ENCODE measurements at regions not wholly inside any gene's neighbourhood (a gene's known extent, or its start where the extent isn't known, plus 50 kb on each side); places are given as distances from the start of the nearest gene placed in this dataset.

DNA sequence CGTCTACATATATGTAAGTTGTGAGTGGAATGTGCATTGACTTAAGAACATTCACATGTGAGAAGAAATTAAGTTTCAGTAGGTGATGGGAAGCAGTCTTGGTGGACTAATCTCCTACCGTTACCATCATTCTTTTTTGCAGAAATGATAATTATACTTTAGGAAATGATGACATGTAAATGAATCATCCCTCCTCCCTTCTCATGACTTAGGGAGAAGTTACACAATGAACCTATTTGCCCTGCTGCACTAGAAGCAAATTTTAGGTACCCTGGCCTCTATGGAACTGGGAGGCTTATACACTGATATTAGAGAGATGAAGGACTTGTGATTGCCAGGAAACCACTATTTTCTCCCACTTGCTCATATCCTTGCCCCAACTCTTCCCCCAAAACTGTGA is 214.2 kb downstream of the CALCRL start:
- Histone ChIP-seq H3K9ac (no peak overlapping the region), H3K79me2 (ENCODE audit: low read depth) (no peaks in the 10 kb centered on the region), H3K4me3 (no peak overlapping the region), H2AFZ (replicated peaks) (no peak overlapping the region), H4K20me1 (ENCODE audit: low read depth) (no peaks in the 10 kb centered on the region), H3K27ac (no peak overlapping the region), H3K9me3 (ENCODE audit: low read depth) (no peaks in the 10 kb centered on the region), H3K4me1 (no peaks in the 10 kb centered on the region), H3K36me3 (no peaks in the 10 kb centered on the region), H3K27me3 (no peaks in the 10 kb centered on the region), H3F3A (ENCODE audit: low read depth) (no peaks in the 10 kb centered on the region), H3K4me2 (no peak overlapping the region)
- H3K4me3 Mint-ChIP-seq: no peak overlapping the region
- no peaks in the 10 kb centered on the region for H3K27me3 Mint-ChIP-seq (ENCODE audit: insufficient read depth, low read depth)
- no peaks in the 10 kb centered on the region for H3K36me3 Mint-ChIP-seq
- no peak overlapping the region for H3K27ac Mint-ChIP-seq
- no peak for DNase-seq (ENCODE audit: low spot score)
- H3K9me3 Mint-ChIP-seq: peaks cover 2% of the 10 kb centered on the region
- H3K4me1 Mint-ChIP-seq: no peaks in the 10 kb centered on the region
- TF ChIP-seq EZH2phosphoT487 (IDR thresholded peaks at IDR 0.05) (no peak), EZH2 (IDR thresholded peaks at IDR 0.05) (no peak)
- TF ChIP-seq, protein P1, sequence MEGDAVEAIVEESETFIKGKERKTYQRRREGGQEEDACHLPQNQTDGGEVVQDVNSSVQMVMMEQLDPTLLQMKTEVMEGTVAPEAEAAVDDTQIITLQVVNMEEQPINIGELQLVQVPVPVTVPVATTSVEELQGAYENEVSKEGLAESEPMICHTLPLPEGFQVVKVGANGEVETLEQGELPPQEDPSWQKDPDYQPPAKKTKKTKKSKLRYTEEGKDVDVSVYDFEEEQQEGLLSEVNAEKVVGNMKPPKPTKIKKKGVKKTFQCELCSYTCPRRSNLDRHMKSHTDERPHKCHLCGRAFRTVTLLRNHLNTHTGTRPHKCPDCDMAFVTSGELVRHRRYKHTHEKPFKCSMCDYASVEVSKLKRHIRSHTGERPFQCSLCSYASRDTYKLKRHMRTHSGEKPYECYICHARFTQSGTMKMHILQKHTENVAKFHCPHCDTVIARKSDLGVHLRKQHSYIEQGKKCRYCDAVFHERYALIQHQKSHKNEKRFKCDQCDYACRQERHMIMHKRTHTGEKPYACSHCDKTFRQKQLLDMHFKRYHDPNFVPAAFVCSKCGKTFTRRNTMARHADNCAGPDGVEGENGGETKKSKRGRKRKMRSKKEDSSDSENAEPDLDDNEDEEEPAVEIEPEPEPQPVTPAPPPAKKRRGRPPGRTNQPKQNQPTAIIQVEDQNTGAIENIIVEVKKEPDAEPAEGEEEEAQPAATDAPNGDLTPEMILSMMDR (IDR thresholded peaks at IDR 0.05): no peak

DNA sequence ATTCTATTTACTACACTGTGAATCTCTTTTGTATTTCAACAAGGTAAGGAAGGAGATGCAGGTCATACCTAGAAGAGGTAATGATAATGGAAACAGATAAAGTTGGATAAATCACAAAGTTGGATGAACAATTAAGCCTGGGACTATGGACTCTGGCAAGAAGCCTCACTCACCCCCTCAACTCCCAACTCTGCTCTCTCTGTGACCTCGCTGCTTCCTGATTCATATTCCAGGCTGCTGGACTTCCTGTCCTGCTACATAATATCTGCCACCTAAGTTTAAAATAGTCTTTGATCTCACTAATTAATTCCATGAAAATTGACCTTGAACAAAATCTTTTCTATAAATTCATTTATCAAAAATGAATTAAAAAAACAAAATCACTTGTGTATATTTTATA is 215.3 kb downstream of the CALCRL start:
- Mint-ChIP-seq H3K27me3 (ENCODE audit: insufficient read depth, low read depth) (no peaks in the 10 kb centered on the region), H3K4me1 (no peaks in the 10 kb centered on the region), H3K4me3 (no peak overlapping the region), H3K9me3 (peaks cover 2% of the 10 kb centered on the region), H3K36me3 (no peaks in the 10 kb centered on the region), H3K27ac (no peak overlapping the region)
- DNase-seq (ENCODE audit: low spot score): no peak
- Histone ChIP-seq H3K4me3 (no peak overlapping the region), H3K36me3 (no peaks in the 10 kb centered on the region), H3K27me3 (no peaks in the 10 kb centered on the region), H3K79me2 (ENCODE audit: low read depth) (no peaks in the 10 kb centered on the region), H4K20me1 (ENCODE audit: low read depth) (no peaks in the 10 kb centered on the region), H3F3A (ENCODE audit: low read depth) (no peaks in the 10 kb centered on the region), H3K4me2 (no peak overlapping the region), H3K27ac (no peak overlapping the region), H3K9ac (no peak overlapping the region), H2AFZ (replicated peaks) (no peak overlapping the region), H3K4me1 (no peaks in the 10 kb centered on the region), H3K9me3 (ENCODE audit: low read depth) (no peaks in the 10 kb centered on the region)
- no peak for TF ChIP-seq EZH2 (IDR thresholded peaks at IDR 0.05)
- TF ChIP-seq, protein P1 (IDR thresholded peaks at IDR 0.05): no peak

DNA sequence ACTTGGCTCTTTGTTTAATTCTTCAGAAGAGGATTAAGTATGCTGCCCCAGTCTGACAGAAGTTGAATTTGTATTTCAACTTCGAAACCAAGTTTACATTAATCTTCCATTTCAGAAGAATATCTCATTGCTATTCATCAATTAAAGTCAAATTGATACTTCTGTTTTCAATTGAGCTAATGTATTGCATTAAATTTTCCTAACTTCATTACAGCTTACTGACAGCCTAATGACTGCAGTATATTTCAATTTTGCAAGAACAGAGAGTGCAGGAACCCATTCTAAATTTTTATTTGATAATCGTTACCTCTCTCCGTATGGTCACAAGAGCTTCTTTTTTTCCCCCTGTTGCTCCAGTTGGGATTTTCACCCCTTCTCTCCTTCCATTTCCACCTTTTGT is 218.0 kb downstream of the CALCRL start:
- no peak overlapping the region for H3K4me3 ChIP-seq
- no peak for DNase-seq (ENCODE audit: low spot score)
- no peak overlapping the region for H3K4me2 ChIP-seq
- H4K20me1 ChIP-seq (ENCODE audit: low read depth): no peaks in the 10 kb centered on the region
- no peaks in the 10 kb centered on the region for H3K9me3 ChIP-seq (ENCODE audit: low read depth)
- H3K27me3 Mint-ChIP-seq (ENCODE audit: insufficient read depth, low read depth): no peaks in the 10 kb centered on the region
- H3K27me3 ChIP-seq: no peaks in the 10 kb centered on the region
- peaks cover 6% of the 10 kb centered on the region for H3K9me3 Mint-ChIP-seq
- H3K4me1 Mint-ChIP-seq: peaks cover 9% of the 10 kb centered on the region
- TF ChIP-seq, protein P1 (IDR thresholded peaks at IDR 0.05): no peak
- TF ChIP-seq EZH2 (IDR thresholded peaks at IDR 0.05): no peak
- no peak for TF ChIP-seq EZH2phosphoT487 (IDR thresholded peaks at IDR 0.05)
- H3K27ac Mint-ChIP-seq: no peak overlapping the region
- no peaks in the 10 kb centered on the region for H3K36me3 Mint-ChIP-seq
- H3K4me1 ChIP-seq: no peaks in the 10 kb centered on the region
- H3K36me3 ChIP-seq: no peaks in the 10 kb centered on the region
- no peak overlapping the region for H3K4me3 Mint-ChIP-seq
- no peaks in the 10 kb centered on the region for H3F3A ChIP-seq (ENCODE audit: low read depth)
- no peaks in the 10 kb centered on the region for H3K79me2 ChIP-seq (ENCODE audit: low read depth)
- H3K9ac ChIP-seq: no peak overlapping the region
- H2AFZ ChIP-seq (replicated peaks): no peak overlapping the region
- H3K27ac ChIP-seq: no peak overlapping the region

- H3F3A ChIP-seq (ENCODE audit: low read depth): no peaks in the 10 kb centered on the region
- no peak overlapping the region for H3K4me3 ChIP-seq
- no peaks in the 10 kb centered on the region for H3K27me3 ChIP-seq
- Mint-ChIP-seq H3K4me3 (no peak overlapping the region), H3K4me1 (peaks cover 18% of the 10 kb centered on the region), H3K27me3 (ENCODE audit: insufficient read depth, low read depth) (no peaks in the 10 kb centered on the region), H3K36me3 (no peaks in the 10 kb centered on the region), H3K27ac (no peak overlapping the region), H3K9me3 (peaks cover 14% of the 10 kb centered on the region)
- no peaks in the 10 kb centered on the region for H4K20me1 ChIP-seq (ENCODE audit: low read depth)
- H3K9me3 ChIP-seq (ENCODE audit: low read depth): no peaks in the 10 kb centered on the region
- H2AFZ ChIP-seq (replicated peaks): no peak overlapping the region
- H3K27ac ChIP-seq: no peak overlapping the region
- H3K79me2 ChIP-seq (ENCODE audit: low read depth): no peaks in the 10 kb centered on the region
- no peak for DNase-seq (ENCODE audit: low spot score)
- no peaks in the 10 kb centered on the region for H3K36me3 ChIP-seq
- no peak overlapping the region for H3K9ac ChIP-seq
- H3K4me1 ChIP-seq: no peaks in the 10 kb centered on the region
- H3K4me2 ChIP-seq: no peak overlapping the region
- TF ChIP-seq EZH2phosphoT487 (IDR thresholded peaks at IDR 0.05) (no peak), EZH2 (IDR thresholded peaks at IDR 0.05) (no peak)
- TF ChIP-seq, protein P1 (IDR thresholded peaks at IDR 0.05): no peak
Measured at GRCh38 chr2:187228986-187229385, 219.1 kb downstream of the CALCRL start.

All from neural progenitor cell (in vitro differentiated cells).